Inflammatory macrophage treated with lipopolysaccharide for 1 hour (primary cell): ENCODE measurements at regions not wholly inside any gene's neighbourhood (a gene's known extent, or its start where the extent isn't known, plus 50 kb on each side); places are given as distances from the start of the nearest gene placed in this dataset.

ENCODE experiments used
- DNase-seq, 2 donors: peaks; one replicate each; pipeline ENCODE4 v3.0.0-alpha.2; 2020 to 2022

- DNase-seq: no peak
Observed at GRCh38 chr3:27865731-27866130, 143.6 kb upstream of the EOMES start.

DNA sequence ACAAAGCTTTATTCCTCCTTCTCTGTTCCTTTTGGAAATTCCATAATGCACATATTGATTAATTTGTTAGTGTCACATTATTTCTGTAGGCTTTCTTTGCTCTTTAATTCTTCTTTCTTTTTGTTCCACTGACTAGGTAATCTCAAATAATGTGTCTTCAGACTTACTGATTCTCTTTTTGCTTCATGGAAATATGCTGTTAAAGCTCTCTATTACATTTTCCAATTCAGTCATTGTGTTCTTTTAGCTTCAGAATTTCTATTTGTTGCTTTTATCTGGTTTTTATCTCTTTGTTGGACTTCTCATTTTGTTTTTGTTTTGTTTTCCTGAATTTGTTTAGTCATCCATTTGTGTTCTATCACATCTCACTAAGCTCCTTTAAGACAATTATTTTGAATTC is 147.0 kb upstream of the EOMES start:
- DNase-seq: no peak

GRCh38 chr3:27877061-27878013 is 155.2 kb upstream of the EOMES start:
- no peak for DNase-seq

DNA sequence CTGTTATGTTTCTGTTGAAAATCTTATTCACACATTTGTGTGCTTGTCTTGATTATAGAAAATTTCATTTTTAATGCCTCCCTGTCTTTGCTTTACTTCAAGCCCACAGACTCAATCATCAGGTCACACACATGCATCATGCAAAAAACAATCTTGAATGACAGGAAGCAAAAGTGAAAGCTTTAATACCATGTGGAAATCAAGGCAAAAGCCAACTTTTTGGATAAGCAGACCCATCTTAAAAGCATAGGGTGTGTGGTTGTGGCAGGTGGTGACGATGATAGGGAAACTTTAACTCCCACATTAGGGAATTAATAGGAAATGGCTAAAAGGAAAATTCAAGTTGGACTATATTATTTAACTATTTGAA is 155.9 kb upstream of the EOMES start:
- no peak for DNase-seq

DNA sequence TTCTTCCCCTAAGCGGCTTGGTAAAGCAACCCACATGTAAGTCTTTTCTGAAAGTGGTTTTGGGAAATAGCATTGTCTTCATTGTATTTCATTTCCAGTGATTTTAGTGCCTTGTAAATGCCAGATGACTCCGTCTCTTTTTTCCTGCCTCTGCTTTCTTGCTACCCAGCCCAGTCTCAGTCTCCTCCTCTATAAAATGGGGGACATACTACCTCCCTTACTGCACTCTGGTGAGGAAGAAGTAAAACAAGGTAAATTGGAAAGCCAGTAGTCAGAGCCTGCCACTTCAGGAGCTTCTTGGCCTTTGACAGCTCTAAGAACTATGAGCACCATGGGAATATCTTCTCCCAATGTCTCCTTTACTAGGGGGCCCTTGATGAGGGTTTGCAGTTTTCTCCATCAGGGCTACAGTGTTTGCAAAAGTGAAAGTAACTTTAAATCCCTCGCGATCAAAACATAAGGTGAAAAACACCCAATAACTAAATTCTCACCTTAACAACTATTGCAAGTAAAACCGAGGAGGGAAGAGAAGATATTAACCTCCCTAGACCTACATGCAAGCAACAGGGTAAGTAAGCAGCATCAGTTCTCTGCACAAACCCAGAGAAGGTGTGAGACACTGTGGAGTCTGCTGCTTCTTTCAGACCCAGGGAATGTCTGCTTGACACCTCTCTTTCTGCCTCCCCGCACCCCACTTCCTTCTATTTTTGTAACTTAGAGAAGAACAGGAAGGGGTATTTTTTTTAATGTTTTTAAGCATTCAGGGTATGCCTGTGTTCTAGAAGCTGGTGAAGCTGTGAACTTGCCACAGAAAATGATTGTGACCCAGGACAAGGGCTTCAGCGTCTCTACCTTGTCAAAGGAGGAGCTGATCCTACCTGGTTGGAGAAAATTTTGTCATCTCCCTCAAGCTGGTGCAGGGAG is 159.1 kb upstream of the EOMES start:
- DNase-seq: no peak

- DNase-seq: no peak
Observed at GRCh38 chr3:27883266-27883665, 161.1 kb upstream of the EOMES start.

DNA sequence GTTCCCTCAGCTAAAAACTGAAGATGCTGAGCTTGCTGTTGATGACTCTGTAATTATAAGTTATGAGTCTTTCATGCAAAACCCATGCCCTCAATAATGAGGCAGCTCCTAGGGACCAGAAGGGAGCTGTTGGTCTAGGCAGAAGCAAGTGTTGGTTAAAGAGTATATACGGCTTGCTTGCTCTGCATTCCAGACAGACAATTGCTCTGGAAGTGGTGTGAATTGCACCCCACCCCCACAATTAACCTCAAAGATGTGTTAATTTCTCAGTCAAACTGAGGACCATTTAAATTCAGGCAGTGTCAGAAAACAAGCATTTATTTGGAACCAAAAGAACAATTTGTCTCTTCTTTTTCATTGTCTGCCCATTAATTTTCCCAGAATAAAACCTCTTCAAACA is 163.5 kb upstream of the EOMES start:
- no peak for DNase-seq

GRCh38 chr3:27888562-27888961 is 166.4 kb upstream of the EOMES start:
- DNase-seq: no peak

DNA sequence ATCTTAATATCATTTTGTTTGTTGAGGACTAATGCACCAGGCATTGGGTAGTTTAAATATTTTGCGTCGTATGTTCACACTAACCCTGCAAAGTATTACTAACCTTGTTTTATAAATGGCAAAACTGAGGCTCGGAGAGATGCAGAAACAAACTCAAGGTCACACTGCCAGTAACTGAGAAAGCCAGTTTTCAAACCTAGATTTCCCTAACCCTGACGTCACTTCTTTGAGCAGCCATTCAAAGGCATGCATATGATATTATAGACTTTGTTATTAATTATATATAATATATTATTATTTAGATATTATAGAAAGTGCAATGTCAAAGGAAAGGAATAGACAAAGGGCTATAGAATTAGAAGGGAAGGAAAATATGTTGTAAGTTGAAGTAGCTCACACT is 167.6 kb upstream of the EOMES start:
- DNase-seq: no peak

DNA sequence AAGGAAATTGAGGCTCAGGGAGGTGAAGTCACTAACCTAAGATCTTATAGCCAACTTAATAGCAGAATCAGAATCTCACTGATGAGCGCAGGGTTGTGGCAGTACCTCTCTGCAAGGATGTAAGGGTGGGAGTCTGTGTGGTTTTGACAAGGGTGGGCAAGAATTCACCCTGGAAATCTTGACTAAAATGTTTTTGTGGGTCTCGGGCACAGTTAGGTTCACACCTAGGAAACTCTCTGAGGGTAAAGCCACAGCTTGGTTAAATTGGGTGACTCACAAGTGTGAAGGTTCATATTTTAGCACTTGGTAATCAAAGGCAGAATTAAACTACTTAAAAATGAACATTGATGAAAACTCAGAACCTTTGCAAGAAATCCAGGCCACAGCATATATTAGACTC is 178.2 kb upstream of the EOMES start:
- no peak for DNase-seq

DNA sequence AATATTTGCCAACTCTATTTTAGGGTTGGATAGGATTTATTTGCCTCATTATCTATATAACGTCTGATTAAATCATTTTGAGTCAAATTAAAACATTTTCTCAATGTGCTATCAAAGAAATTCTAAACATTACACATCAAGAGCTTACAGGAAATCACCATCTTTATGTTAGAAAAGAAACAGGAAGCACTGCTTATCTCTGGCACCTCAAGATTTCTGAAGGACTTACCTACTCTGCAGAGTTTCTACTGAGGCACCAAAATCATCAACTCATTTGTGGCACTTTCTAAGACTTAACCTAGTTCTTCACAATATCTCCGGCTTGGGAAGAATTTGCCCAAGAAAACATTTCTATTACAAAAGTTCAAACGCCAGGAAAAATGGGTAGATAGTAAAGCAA is 181.3 kb upstream of the EOMES start:
- no peak for DNase-seq

- DNase-seq: no peak
Observed at GRCh38 chr3:27905625-27906024, 183.5 kb upstream of the EOMES start.

DNA sequence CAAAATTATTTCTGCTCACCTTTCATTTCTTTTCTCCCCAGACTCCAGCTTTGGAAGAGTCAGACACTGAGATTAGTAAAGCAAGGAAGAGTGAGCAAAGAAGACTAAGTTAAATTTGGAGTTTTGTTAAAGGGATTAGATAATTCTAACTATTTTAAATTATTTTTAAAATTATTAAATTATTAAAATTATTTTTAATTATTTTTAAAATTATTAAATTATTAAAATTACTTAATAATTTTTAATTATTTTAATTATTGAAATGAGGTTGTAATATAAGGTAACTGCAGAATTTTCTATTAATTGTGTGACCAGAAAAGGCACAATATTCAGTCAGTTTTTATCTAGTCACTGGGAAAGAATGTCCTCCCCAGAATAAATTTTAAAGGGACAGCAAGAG is 185.0 kb upstream of the EOMES start:
- no peak for DNase-seq

- DNase-seq: no peak
Observed at GRCh38 chr3:27907929-27908328, 185.8 kb upstream of the EOMES start.

GRCh38 chr3:27910456-27910855 is 188.3 kb upstream of the EOMES start:
- DNase-seq: no peak

GRCh38 chr3:27914199-27914598 is 192.1 kb upstream of the EOMES start:
- DNase-seq: peak in 1 of 2 donors; percentile 22

DNA sequence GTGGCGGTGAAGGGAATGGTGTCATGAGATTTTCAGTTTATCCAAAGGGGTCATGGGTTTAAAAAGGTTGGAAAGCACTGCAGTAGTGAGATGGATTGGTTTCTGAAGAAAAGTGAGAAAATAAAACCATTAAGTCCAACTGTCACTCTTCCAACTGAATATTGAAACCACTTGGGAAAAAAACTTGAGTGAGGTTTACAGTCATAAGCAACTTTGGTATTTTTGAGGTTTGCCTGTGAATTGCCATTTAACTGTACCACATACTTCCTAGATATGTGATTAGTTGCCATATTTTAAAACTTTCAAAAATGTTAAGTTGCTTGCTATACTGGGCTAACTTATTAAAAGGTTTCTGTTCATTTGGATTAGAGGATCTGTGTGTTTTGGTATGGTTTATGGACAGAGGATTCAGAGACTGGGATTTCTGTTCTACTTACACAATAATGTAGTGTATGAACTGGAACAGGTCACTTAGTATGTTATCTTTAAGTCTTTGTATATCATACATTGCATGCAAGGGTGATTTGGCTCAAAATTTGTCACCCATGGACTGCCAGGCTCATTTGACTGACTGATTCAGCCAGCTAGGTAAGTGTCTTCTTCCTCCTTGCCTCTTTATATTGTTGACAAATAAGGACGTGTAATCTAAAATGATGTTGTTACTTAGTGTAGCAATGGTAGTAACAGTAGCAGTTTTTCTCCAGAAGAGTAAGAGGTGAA is 201.4 kb upstream of the EOMES start:
- peak in 1 of 2 donors; percentile 14 for DNase-seq

DNA sequence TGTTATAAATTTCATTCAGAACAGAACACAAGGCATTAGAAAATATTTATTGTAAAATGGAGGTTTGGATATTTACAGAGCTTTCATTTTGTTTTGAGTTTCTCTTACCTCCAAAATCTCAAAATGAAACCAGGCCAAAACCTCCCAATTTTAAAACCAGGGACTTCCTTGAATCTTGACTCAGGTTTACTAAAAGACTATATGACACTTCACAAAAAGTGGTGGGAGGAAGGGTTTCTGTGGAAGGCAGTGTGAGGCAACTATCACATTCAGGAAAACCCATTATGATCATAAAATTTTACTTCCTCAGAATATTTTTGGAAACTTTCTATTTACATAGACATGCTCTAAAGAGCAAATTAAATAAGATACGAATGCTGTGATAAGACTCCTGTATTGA is 205.8 kb upstream of the EOMES start:
- peak; percentile 89 to 94 for DNase-seq

GRCh38 chr3:27930052-27930602 is 208.0 kb upstream of the EOMES start:
- peak in 1 of 2 donors; percentile 7 for DNase-seq

DNA sequence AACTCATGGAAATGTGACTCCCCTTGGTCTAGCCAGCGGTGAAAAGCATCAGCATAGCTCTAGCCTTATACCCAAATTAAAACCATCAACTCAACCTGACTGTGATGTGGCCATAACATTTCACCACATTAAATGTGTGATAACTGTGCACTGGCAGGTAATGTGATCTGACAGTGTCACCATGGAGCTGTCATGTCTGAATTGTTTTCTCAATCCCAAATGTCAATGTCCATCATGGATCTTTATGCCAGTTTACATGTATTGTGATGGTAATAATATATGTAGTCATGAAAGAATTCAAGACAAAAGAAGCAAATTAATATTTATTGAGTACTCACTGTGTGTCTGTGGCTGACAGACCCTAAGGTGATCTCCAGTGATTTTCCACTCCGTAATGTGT is 213.4 kb upstream of the EOMES start:
- no peak for DNase-seq

DNA sequence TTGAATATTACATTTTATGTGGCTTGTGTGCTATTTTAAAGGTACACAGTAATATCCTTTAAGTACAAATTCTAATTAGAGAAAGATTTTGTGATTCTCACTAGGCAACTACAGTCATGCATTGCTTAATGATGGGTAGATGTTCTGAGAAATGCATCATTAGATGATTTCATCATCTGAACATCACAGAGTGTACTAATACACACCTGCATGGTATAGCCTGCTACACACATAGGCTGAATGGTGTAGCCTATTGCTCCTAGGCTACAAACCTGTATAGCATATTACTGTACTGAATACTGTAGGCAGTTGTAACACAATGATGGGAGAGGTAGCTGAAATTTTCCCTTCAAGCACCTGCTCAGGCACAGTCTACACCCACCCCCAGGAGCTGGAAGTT is 217.4 kb upstream of the EOMES start:
- DNase-seq: no peak

DNA sequence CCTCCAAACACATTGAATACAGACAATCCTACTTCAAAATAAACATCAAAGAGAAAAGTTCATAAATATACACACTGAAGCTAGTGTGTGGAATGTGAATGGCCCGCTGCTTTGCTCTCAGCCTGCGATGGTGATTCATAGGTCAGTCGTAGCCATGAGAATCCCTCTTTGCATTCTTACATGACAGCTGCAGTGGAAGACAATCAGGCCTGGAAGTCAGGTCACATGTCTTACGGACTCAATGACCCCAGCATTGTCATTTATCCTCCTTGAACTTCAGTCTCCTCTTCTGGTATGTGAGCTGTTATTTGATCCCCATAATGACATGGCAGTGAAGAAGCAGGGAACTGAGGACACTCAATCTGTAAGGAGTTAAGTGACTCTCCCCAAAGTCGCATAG is 217.8 kb upstream of the EOMES start:
- DNase-seq: no peak

GRCh38 chr3:27943106-27943505 is 221.0 kb upstream of the EOMES start:
- no peak for DNase-seq
